Astrocyte of the spinal cord (primary cell): ENCODE measurements at regions not wholly inside any gene's neighbourhood (a gene's known extent, or its start where the extent isn't known, plus 50 kb on each side); places are given as distances from the start of the nearest gene placed in this dataset.
A peak's percentile ranks its signal among the peaks of the same experiment; 100 is the strongest.

Experiments used
- DNase-seq: peaks from one replicate; pipeline ENCODE4 v3.0.0; 2011; ENCODE audit warnings: low read depth, low spot score
- H3K4me3 ChIP-seq: 2 replicates; pipeline ENCODE4 v1.5.1; 2011; ENCODE audit warnings: low read depth, mild to moderate bottlenecking, low read length, moderate library complexity
- CTCF ChIP-seq: IDR thresholded peaks from 2 replicates; pipeline ENCODE4 v1.5.1; 2012; ENCODE audit warnings: low read depth, mild to moderate bottlenecking, low read length, inconsistent platforms
- in situ Hi-C: cut with HindIII; loops from 2 replicates; pipeline ENCODE4 v1.10.0; 2017; ENCODE audit warnings: low sequenced_read_pairs

GRCh38 chr1:87600055-87600850 is 271.6 kb downstream of the LMO4 start:
- no peak for DNase-seq
- in situ Hi-C loops: no loop called here
- H3K4me3 ChIP-seq: no peak overlapping the region
- TF ChIP-seq CTCF: no peak

- no peak overlapping the region for H3K4me3 ChIP-seq
- DNase-seq: no peak
- in situ Hi-C loops: no loop called here
- no peak for TF ChIP-seq CTCF
These were observed 272.2 kb downstream of the LMO4 start for GRCh38 chr1:87600854-87601253.

- DNase-seq: no peak
- no peak for TF ChIP-seq CTCF
- in situ Hi-C loops: no loop called here
- H3K4me3 ChIP-seq: no peak overlapping the region
These were observed 274.9 kb downstream of the LMO4 start for GRCh38 chr1:87603626-87604025.

- no peak for DNase-seq
- H3K4me3 ChIP-seq: no peak overlapping the region
- no peak for TF ChIP-seq CTCF
- in situ Hi-C loops: no loop called here
These were observed 284.3 kb downstream of the LMO4 start for GRCh38 chr1:87612956-87613355.

DNA sequence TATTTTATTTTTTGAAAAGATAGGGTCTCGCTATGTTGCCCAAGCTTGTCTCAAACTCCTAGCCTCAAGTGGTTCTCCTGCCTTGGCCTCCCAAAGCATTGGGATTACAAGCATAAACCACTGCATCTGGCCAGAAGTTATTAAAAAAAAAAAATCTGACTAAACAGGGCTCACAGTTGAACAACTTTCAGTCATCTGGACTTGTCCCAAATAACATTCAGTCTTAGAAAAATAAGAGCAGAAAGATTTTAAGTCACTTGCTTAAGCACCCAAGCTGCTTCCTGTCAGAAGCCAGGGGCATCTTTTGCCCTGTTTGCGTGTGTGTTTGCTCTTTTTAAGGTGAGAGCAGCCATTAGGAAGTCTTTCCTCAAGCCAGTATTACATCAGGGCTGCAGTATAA is 286.8 kb downstream of the LMO4 start:
- H3K4me3 ChIP-seq: no peak overlapping the region
- TF ChIP-seq CTCF: no peak
- in situ Hi-C loops: no loop called here
- peak; percentile 7 for DNase-seq

DNA sequence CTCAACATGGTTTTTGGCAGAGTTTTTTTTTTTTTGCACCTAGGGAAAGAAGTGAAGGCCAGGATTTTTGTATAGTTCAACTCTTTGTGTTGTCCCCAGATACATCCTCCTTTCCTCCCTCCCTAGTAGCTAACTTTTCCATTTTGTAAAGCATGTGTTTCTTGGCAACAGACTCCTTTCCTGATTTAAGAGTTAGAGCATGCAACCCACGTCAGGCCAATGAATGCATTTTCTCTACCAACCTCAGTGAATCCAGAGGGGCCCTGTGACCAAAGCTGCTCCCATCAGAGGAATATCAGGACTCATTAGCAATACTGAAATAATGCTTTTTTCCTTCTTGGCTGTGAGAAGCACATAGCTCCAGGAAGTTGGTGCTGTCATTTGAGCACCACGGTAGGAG is 287.2 kb downstream of the LMO4 start:
- no peak for TF ChIP-seq CTCF
- no peak overlapping the region for H3K4me3 ChIP-seq
- DNase-seq: no peak
- in situ Hi-C loops: no loop called here
